ENCODE measurements at regions not wholly inside any gene's neighbourhood (a gene's known extent, or its start where the extent isn't known, plus 50 kb on each side); places are given as distances from the start of the nearest gene placed in this dataset.

DNA sequence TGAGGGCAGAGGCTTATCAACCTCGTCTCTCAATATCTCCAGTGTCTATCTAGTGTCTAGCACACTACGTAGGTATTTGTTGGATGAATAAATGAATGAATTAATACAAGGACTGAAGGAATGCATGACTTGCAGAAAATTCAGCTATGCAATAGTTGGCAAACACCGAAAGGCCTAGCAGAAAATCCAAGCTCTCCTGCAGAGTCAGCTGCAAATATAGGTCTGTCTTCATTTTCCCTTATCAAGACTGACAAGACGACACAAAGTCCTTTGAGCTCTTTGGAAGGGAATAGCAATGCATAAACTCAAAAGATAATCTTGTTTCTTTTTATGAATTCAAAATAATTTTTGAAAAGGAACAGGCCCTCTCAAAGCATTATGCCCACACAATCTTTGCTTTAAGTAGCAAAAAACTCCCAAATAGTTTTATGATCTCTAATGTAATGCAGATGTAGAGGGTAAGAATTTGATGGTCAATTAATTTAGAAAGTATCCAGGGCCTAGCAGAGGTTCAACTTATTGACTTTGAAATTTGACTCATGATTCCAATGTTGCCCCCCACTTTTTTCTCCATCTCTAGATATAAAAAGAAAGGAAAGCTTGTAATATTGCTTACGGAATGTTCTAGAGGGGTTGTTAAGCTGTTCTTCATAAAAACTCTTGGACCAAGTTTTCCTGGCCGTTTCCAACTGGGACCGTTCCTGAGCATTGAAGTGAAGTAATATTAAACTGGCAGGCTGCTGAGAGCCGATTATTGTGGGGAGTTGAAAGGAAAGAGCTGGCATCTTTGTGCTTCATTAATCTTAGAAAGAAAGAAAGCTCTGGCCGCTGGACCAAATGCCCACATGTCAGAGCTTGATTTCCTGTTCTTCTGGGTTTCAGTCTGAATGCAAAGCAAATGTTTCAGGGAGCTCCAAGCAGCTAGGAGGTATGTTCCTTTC is 227.3 kb downstream of the HS3ST3A1 start:
- CTCF ChIA-PET (ENCODE audit: partially characterized antibody) = interaction anchor here (0.9 kb wide), 1 partner anchor 28 kb away, joined by 3 read pairs; no protein-coding TSS in a partner anchor
- Histone ChIP-seq H3K9me3 (ENCODE audit: insufficient read depth in 2 of 2, low read depth in 1 of 2, low read length in 1 of 2) (no peaks in the 10 kb centered on the region), H4K20me1 (replicated peaks in 1 of 2; ENCODE audit: control insufficient read depth in 1 of 2, insufficient read depth in 2 of 2, low read length in 2 of 2) (no peaks in the 10 kb centered on the region), H3K79me1 (ENCODE audit: low read depth, low read length) (no peaks in the 10 kb centered on the region), H2AK5ac (ENCODE audit: low read depth, low read length) (no peak overlapping the region), H3K27ac (ENCODE audit: low read depth, low read length) (no peak overlapping the region), H3K4me3 (ENCODE audit: extremely low read depth in 1 of 4, insufficient read depth in 2 of 4, low read depth in 3 of 4, low read length in 4 of 4) (no peak overlapping the region), H3K36me3 (ENCODE audit: control insufficient read depth in 2 of 4, insufficient read depth in 4 of 4, low read length in 3 of 4) (no peaks in the 10 kb centered on the region), H3K56ac (replicated peaks; ENCODE audit: insufficient read length, low read depth, low read length) (no peak overlapping the region), H2BK12ac (ENCODE audit: low read depth, low read length) (no peak overlapping the region), H4K91ac (replicated peaks; ENCODE audit: insufficient read length, low read length) (no peak overlapping the region), H2BK120ac (replicated peaks; ENCODE audit: low read depth, low read length) (no peak overlapping the region), H4K5ac (ENCODE audit: insufficient read length, low read depth, low read length) (no peak overlapping the region), H2BK20ac (ENCODE audit: low read length) (no peak overlapping the region), H4K8ac (ENCODE audit: extremely low read depth, insufficient read depth, low read length) (no peak overlapping the region), H3K4me2 (ENCODE audit: insufficient read depth in 1 of 2, low read depth in 2 of 2, low read length in 2 of 2) (no peak overlapping the region), H3K27me3 (replicated peaks in 1 of 4; ENCODE audit: control insufficient read depth in 3 of 4, extremely low read depth in 1 of 4, insufficient read depth in 3 of 4, low read length in 3 of 4) (no peaks in the 10 kb centered on the region), H3K23me2 (ENCODE audit: low read depth, low read length) (no peaks in the 10 kb centered on the region), H3K23ac (ENCODE audit: insufficient read length) (no peak overlapping the region), H2BK5ac (ENCODE audit: low read depth, low read length) (no peak overlapping the region), H3K9ac (replicated peaks in 1 of 4; ENCODE audit: extremely low read depth in 1 of 4, low read depth in 3 of 4, low read length in 3 of 4) (no peak overlapping the region), H2BK15ac (ENCODE audit: low read length) (no peak overlapping the region), H2AFZ (ENCODE audit: low read length) (no peak overlapping the region), H3K18ac (ENCODE audit: extremely low read depth, low read length) (no peak overlapping the region), H3K14ac (ENCODE audit: insufficient read length) (no peak overlapping the region), H3K4ac (replicated peaks; ENCODE audit: insufficient read length, low read depth, low read length) (no peak overlapping the region), H3K79me2 (ENCODE audit: control insufficient read depth in 1 of 2, insufficient read depth in 2 of 2, low read length in 2 of 2) (no peaks in the 10 kb centered on the region), H3K4me1 (replicated peaks in 1 of 4; ENCODE audit: control insufficient read depth in 3 of 4, insufficient read depth in 4 of 4, low read length in 3 of 4) (no peaks in the 10 kb centered on the region)
- POLR2A ChIA-PET (ENCODE audit: partially characterized antibody) = interaction anchor here (1.6 kb wide), 1 partner anchor 12 kb away, joined by 4 read pairs; no protein-coding TSS in a partner anchor
- TF ChIP-seq JUN (IDR thresholded peaks at IDR 0.05; ENCODE audit: low read depth, low read length) = no peak
- no peak for TF ChIP-seq ZNF274 (IDR thresholded peaks at IDR 0.05; ENCODE audit: borderline replicate concordance, extremely low read depth, low read length)
- TF ChIP-seq JUND (IDR thresholded peaks at IDR 0.05; ENCODE audit: low read length) = no peak
- TF ChIP-seq MAFK (IDR thresholded peaks at IDR 0.05; ENCODE audit: low read depth, low read length) = no peak
- no peak for TF ChIP-seq EZH2 (IDR thresholded peaks at IDR 0.05; ENCODE audit: low read depth, low read length, severe bottlenecking)
- no peak for TF ChIP-seq BACH1 (IDR thresholded peaks at IDR 0.05; ENCODE audit: low read length)
- TF ChIP-seq TBP (IDR thresholded peaks at IDR 0.05; ENCODE audit: low read depth, low read length) = no peak
- TF ChIP-seq SAP30 (IDR thresholded peaks at IDR 0.05; ENCODE audit: insufficient read depth, insufficient replicate concordance, low read length) = no peak
- TF ChIP-seq, protein P1, sequence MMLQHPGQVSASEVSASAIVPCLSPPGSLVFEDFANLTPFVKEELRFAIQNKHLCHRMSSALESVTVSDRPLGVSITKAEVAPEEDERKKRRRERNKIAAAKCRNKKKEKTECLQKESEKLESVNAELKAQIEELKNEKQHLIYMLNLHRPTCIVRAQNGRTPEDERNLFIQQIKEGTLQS (IDR thresholded peaks at IDR 0.05; ENCODE audit: insufficient read depth, low read depth, low read length) = no peak
- no peak for TF ChIP-seq SUZ12 (IDR thresholded peaks at IDR 0.05; ENCODE audit: low read length)
- TF ChIP-seq BRCA1 (IDR thresholded peaks at IDR 0.05; ENCODE audit: low read depth, low read length) = no peak
- DNase-seq (ENCODE audit: low read depth in 1 of 2, low spot score in 2 of 2) = no peak
- FAIRE-seq = no peak
- 93% methylated on average over 9 of the region's 9 CpGs; no CpG with 5 or more reads in 1 of the 2 experiments for WGBS, 2 experiments (ENCODE audit: extremely low coverage in 1 of 2, insufficient coverage in 1 of 2, insufficient read length in 1 of 2, insufficient replicate concordance in 2 of 2, low coverage in 1 of 2, low lambda C conversion rate in 2 of 2, missing lambda C conversion rate in 1 of 2)
